NCI-H526 (cell line): ENCODE measurements at regions not wholly inside any gene's neighbourhood (a gene's known extent, or its start where the extent isn't known, plus 50 kb on each side); places are given as distances from the start of the nearest gene placed in this dataset.

Experiments
- DNase-seq, 2 experiments: peaks; one replicate each; lab custom pipeline; 2025; lab: John Stamatoyannopoulos, UW

DNA sequence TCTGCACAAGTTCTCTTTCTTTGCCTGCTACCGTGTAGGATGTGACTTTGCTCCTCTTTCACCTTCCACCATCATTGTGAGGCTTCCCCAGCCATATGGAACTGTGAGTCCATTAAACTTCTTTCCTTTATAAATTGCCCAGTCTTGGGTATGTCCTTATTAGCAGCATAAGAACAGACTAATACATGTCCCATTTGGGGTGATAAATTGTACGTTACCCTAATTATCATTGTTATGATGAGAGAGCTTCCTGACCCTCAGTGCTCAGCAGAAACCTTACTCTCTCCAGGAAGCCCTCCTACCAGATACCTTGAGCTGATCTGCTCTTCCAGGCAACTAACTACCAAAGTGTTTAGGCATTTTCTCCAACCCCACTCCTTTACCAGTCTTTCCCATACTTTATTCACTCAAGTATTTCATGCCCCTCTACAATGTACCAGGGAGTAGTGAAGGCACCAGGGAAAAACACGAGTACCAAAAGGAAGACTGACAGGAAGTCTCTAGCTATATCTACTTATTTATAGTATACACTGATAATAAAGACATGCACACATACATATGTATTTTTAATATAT is 196.2 kb downstream of the MYCN start:
- DNase-seq = no peak

DNA sequence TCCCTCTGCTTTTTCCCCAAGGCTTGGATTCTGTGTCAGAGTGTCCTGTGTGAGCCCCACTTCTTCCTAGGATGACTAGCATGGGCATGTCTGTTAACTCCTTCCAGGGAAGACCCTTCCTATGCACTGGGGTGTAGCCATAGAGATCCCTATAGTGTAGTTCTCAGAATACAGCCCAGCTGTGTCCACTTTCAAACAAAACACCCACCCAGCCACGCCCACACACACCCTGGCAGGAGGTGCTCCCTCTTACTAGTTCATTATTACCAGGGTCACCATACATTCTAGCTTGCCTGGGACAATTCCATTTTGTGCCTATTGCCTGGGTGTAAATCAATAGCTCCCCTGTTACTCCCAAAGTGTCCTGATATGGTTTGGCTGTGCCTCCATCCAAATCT is 195.6 kb downstream of the MYCN start:
- no peak for DNase-seq

DNA sequence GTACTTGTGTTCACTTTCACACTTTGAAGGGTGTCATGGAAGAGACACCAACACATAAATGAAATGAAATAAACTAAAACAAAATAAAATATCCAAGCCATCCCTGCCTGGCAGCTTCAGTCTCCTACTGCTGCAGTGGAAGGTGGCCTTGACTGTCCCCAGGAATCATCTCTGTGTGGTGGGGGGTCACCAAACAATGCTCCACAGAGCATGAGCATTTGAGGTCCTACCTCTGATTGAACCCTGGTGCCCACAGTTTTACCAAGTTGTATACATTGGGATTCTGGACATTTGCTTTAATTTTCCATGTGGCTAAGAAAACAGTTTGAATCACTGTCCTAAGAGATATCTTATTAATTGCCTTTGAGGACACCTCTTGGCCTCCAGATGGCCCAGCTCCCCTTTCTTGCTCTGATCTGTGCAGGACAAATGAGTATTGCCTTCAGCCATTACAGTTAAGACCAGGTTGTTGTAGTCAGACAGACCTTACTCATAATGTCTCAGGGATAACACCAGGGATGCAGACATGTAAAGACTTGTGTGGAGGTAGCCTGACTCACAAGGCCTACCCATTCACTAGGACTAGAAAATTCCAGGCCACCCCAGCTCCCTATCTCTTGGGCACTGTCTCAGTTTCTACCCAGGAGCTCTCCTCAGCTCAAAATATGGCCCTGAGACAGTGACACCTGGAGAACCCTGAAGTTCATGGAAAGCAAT is 195.0 kb downstream of the MYCN start:
- no peak for DNase-seq

DNA sequence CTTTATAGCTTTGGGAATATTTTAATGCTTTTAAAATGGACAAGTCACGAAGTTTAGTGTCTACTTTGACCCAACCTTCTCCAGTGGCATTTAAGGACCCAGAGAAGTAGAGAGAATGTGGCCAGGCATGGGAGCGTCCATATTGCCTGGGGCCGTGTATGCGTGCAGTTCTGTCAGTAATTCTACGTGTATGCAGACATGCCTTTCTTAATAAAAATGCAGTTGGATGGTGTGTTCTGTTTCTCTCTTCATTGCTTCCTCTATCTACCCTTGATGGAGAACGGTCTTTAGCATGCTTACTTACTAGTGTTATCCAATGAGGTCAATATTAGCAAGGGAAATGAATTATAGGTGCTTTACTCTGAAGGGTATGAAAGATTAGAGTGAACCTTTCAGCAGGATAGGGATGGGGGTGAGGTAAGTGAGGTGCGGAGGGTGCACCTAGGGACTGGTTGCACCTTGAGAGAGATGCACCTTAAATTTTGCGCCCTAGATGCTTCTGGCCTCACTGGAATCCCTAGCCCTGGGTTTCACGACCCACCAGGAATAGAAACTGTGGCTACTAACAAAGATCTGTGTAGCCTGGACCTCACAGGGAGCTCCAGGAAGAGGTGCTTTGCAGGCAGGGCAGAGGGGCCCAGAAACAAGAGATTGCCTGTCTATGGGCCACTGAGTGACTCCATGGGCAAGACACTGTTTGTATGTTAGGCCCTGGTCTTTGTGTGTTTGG is 194.3 kb downstream of the MYCN start:
- no peak for DNase-seq

- DNase-seq = no peak
Observed at GRCh38 chr2:16130906-16131400, 190.6 kb downstream of the MYCN start.

GRCh38 chr2:16130541-16130880 is 190.2 kb downstream of the MYCN start:
- no peak for DNase-seq

GRCh38 chr2:16129716-16130540 is 189.6 kb downstream of the MYCN start:
- no peak for DNase-seq

GRCh38 chr2:16128746-16129610 is 188.6 kb downstream of the MYCN start:
- DNase-seq = no peak

DNA sequence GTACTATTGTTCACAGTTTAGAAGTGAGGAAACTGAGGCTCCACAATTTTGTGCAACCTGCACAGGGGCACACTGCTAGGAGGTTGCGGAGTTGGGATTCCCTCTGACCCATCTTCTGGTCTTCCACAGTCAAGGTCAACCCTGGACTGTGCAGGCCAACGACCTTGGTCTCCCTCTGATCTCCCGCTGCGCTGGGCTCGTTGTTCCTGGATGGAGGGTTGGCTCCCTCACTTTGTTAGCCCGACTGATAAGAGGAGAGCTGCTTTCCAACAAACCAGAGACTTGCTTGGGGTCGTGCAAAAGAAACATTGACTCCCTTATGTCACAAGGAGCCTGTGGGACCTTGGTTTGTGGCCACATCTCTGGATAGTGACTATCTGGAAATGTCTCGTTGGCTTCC is 187.6 kb downstream of the MYCN start:
- no peak for DNase-seq

- no peak for DNase-seq
Observed at GRCh38 chr2:16127276-16127940, 187.1 kb downstream of the MYCN start.

DNA sequence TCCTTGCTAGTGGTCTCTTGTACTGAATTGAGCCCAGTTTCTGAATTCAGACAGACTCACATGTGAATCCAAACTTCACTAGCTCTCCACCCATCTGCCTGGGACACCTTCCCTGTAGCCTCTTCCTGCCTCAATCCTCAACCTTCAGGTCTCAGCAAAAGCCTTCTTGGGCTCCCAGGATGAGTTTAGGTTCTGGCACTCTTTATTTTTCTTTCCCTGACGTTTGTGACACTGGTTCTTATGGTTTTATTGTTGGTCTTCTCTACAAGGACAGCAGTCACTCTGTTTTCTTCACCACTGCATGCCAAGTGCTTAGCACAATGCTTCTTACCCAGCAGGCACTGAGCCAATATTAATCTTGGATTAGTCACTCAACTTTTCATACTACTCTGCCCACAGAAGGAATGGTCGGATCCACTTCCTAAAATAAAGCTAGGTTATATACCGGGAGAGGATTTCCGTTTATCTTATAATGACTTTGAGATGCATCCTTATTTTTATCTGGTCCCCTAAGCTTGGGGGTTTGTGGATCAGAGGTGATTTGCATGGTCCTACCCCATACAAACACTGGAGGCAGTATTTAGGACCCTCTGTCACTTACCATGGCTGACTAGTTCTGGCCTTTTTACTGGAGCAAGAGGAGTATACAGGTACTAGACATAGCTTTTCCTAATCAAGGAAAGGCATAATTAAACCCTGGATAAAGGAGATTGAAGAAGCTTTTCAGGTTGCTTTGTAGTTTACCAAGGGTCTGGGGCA is 186.3 kb downstream of the MYCN start:
- DNase-seq = no peak

GRCh38 chr2:16125614-16126516 is 185.5 kb downstream of the MYCN start:
- no peak for DNase-seq

GRCh38 chr2:16124881-16125613 is 184.7 kb downstream of the MYCN start:
- DNase-seq = no peak

- no peak for DNase-seq
Observed at GRCh38 chr2:16123856-16124780, 183.8 kb downstream of the MYCN start.

DNA sequence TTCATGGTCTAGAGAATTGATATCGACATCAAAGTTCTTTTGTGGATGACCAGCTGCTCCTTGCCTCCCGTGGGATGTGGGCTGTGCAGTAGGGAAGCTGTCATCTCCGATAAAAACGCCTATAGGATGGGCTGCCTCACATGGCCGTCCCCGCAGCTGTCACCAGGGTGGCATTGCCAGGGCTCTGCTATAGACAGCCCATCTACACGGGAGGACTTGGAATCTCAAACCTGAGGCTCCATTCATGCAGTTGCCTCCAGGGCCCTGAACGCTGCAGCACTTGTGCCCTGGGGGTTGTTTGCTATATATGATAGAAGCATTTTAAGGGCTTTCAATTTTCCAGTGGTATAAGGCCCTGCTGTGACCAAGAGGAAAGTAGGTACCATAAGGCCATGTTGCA is 183.1 kb downstream of the MYCN start:
- no peak for DNase-seq

GRCh38 chr2:16122556-16122955 is 182.2 kb downstream of the MYCN start:
- DNase-seq = no peak

- DNase-seq = no peak
Observed at GRCh38 chr2:16121986-16122390, 181.6 kb downstream of the MYCN start.
